NCI-H2081 (cell line): ENCODE measurements at regions not wholly inside any gene's neighbourhood (a gene's known extent, or its start where the extent isn't known, plus 50 kb on each side); places are given as distances from the start of the nearest gene placed in this dataset.
"Not testable (repeated sequence)": the region's sequence is repeated elsewhere in the genome, so short reads cannot be mapped to it uniquely, and the experiment has no call there.

ENCODE experiments used
- DNase-seq, 2 experiments: peaks; one replicate each; lab custom pipeline; 2025; lab: John Stamatoyannopoulos, UW

GRCh38 chr6:51477711-51478311, 609.6 kb downstream of the PKHD1 start:
- no peak for DNase-seq

DNA sequence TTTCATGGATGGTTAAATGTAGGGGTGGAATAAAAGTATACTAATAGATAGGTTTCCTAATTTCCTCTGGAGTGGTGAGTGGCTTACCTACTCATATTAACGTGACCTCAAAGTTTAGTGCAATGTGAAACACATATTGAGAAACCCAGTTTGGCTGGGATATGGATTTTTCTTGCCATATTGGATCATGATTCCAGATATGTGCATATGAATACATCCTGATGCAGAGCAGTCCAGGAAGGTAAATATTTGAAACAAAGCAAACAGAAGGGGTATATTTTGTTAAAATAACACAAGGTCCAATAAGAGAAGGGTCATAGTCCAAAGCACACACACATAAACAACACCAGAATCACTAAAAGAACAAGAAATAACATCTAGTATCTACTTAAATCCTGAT, 608.1 kb downstream of the PKHD1 start:
- no peak for DNase-seq

DNA sequence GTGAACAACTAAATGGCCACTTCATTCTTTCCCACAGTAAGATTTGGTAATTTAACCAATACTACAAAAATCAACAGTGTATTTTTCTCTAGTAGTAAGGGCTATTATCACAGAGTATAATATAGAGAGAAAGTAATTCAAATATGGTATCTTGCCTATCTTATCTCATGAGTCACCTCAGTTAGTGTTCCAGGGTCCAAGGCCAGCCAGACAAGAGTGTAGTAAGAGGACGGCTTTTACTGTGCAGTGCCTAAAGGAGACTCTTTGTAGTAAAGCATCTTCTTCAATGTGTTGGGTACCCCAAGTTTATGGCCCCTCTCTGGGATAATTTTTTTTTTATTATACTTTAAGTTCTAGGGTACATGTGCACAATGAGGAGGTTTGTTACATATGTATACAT, 607.4 kb downstream of the PKHD1 start:
- DNase-seq, result no peak

GRCh38 chr6:51485869-51486268, 601.5 kb downstream of the PKHD1 start:
- DNase-seq, result not testable (repeated sequence)

DNA sequence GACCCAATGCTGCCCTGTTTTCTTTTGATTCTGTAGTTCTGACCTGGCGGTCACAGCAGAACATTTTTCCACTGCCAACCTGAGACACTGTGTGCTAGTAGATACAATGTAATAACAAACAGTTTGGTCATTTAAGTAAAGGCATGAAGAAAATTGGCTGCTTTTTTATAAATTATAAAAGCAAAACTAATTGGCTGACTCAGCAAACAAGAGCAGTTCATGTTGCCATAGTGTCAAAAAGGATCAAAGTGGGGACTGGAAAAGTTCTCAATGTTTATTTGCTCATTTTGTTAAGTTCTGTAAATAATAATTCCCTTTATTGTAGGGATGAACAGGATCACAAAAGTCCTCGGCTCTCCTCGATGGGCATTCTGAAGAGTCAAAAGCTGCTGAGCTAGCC, 599.5 kb downstream of the PKHD1 start:
- DNase-seq, result no peak

DNA sequence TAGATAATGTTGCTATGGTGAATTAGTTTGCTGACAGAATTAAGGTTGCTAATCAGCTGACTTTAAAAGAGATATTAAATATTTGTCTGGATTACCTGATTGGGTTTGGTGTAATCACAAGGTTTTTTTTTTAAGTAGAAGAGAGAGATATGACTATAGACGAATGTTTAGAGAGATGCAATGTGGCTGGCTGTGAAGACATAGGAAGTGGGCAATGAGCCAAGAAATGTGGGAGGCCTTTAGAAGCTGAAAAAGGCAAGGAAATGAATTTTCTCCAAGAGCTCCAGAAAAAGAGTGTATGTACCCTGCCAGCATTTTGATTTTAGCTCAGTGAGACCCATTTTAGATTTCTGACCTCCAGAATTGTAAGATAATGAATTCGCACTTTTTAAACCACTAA, 598.3 kb downstream of the PKHD1 start:
- no peak for DNase-seq

DNA sequence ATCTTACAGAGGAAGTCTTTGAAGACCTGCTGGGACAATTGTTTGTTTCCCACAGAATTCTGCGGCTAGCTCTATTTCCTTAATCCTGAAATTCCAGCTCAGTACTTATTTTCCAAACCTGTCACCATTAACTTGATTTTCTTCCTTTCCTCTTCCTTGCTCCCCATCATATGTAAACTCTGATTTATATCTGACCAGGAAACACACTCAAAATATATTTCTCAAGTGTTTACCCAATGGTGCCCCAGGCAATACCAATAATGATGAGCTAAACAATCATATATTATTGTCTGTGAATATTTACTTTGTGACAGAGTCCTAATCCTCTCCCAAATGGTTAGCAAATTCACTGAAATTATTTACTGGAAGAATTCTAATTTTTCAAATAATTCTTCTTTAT, 597.3 kb downstream of the PKHD1 start:
- no peak for DNase-seq

GRCh38 chr6:51494342-51494741, 593.1 kb downstream of the PKHD1 start:
- DNase-seq, result no peak

DNA sequence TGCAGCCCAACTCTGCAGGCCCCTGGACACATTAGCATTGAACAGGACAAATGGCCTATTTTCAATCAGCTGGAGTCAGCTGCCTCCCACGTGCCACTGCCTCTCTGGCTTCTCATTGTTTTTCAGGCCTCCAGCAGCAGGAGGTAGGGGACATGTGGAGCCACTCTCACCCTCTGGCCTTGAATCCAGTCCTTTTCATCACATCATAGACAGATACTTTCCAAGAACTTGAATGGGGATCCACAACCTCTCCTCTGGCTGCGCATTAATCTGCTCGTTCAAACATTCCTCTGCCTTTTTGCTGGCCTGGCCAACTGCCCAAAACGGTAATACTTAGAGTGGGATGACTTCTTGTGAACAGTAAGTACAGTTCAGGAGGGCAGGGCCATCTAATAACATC, 592.3 kb downstream of the PKHD1 start:
- no peak for DNase-seq

GRCh38 chr6:51495610-51496396, 591.6 kb downstream of the PKHD1 start:
- DNase-seq, result no peak

DNA sequence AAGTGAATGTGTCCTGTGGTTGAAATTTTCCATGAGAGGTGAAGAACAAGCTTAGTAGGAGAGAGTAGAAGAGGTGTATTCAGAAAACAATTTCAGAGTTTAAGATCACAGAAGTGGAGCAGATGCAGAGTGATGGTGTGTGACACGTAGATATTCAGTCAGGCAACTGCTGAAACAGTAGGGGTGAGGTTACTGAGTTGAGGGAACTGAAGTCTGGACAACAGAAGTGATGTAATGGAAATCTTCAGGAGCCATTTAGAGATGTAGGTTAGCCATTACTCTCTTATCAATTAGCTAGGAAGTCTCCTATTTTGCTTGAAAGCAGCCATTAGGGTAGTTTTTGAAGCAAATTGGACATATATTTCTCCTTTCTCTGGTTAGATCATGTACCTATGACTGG, 584.4 kb downstream of the PKHD1 start:
- DNase-seq, result no peak

GRCh38 chr6:51505434-51505833, 582.0 kb downstream of the PKHD1 start:
- DNase-seq, result no peak

- no peak for DNase-seq
These were observed 577.8 kb downstream of the PKHD1 start for GRCh38 chr6:51509597-51509996.

DNA sequence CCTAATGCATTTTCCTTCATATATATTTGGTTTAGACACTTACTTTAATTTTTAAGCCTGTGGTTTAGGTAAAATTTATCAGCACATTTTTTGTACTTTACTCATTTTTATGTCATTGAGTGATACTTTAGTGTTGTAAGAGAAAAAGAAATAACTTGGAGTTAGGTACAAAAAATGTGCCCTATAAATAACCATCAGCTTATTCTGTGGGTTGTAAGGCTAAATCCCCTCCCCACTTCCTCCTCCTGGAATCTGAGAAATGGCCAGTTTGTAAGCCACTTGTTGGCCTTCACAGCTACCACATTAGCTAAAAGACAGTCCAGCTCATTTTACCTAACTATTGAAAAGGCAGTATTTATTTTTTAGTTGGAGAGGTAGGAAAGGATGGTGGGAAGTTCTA, 576.3 kb downstream of the PKHD1 start:
- DNase-seq, result no peak

DNA sequence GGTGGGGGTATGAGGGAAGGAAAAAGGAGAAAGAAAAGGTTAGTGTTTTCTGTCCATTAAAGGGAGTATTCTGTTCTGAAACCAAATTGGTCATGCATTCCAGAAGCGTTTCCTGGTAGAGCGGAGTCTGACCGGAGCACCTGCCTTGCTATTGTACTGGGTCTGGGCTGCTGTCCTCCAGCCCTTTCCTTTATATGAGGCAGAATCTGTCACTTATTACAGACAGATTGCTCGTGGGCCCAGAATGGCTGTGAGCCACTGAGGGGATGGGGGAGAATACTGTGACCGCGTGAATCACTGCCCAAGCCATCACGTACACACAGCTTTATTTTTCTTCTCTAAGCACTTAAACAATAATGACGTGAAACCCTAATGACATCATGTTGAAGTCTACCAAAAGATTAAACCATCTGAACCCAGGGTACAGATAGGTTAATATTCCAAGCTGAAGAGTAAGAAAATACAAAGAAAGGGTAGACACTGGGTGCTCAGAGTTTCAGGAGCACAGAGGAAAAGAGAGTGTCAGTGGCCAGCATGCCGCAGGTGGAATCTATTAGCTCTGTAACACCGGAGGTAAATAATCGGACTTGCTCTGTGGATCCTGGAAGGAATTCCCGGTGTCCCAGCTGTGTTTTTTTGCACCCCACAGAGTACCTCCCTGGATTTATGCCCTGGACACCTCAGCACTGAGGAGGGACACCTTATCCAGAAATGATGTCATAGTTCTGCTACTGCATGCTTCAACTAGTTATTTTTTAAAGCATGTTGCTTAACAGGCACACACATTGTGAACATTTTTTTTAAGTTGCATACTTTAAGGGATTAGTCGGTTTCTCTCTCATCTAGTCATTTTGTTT, 573.3 kb downstream of the PKHD1 start:
- DNase-seq, result no peak

GRCh38 chr6:51514748-51515402, 572.5 kb downstream of the PKHD1 start:
- DNase-seq, result no peak

DNA sequence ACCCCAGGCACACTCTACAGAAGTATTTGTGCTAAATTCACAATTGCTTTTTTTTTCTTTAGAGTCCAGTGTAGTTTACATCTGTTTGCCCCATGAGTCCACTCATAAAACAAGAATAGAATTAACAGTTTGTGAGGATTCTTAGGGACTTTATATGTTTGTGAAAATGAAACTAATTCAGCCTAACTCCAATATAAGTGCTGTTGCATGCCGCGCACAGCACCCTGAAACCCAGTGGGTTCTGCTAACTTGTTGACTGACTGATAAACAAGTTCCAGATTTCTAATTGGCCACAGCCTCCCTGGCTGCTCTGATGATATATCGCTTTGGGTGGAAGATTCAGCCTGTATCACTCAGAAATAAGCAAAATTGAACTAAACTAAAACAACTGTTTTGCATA, 561.4 kb downstream of the PKHD1 start:
- DNase-seq, result no peak

- no peak for DNase-seq
These were observed 560.5 kb downstream of the PKHD1 start for GRCh38 chr6:51526922-51527321.

GRCh38 chr6:51528556-51528955, 558.9 kb downstream of the PKHD1 start:
- no peak for DNase-seq

DNA sequence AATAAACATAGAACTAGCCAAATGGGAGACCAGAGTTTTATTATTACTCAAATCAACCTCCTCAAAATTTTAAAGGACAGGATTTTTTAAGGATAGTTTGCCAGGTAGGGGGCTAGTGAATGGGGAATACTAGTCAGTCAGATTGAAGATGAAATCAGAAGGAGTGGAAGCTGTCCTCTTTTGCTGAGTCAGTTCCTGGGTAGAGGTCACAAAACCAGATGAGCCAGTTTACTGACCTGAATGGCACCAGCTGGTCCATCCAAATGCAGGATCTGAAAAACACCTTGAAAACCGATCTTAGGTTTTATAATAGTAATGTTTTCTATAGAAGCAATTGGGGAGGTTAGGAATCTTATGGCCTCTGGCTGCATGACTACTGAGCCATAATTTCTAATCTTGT, 558.2 kb downstream of the PKHD1 start:
- no peak for DNase-seq

DNA sequence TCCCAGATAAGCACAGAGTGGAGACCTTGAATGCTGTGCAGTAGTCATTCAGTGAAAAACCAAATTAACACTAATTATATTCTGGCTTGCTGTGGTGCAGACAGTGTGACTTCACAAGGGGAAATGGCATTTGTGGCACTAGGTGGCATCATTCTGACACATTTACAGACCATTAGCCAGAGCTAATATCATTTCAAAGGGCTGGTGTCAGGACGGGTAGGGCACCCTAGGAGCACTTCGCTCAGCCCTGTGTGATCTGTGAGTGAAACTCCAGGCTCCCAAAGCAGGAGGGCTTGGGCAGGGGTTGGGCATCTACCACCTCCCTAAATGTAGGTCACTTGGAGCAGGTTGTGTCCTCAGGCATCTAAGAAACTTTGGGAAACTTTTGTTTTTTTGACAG, 555.8 kb downstream of the PKHD1 start:
- DNase-seq, result peak in 1 of 2 experiments; percentile 42

DNA sequence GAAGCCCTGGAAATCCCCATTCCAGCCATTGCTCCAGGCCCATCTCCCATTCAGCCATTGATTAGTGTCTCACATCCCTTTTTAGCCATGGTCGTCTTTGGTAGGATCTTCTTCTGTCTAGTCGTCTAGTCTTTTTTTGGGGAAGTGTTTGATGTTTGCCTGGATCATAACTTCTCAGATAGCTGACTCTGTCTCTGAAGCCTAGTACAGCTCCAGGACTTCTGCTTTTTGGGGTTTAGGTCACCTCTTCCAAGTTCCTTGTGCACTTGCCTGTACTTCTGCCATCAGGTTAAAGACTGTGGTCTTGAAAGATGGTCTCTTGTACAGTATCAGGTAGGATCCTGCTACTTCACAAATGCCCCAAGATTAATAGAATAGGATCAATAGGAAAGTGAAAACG, 553.5 kb downstream of the PKHD1 start:
- no peak for DNase-seq
